ENCODE measurements at regions not wholly inside any gene's neighbourhood (a gene's known extent, or its start where the extent isn't known, plus 50 kb on each side); places are given as distances from the start of the nearest gene placed in this dataset.
"Not testable (repeated sequence)": the region's sequence is repeated elsewhere in the genome, so short reads cannot be mapped to it uniquely, and the experiment has no call there.

DNA sequence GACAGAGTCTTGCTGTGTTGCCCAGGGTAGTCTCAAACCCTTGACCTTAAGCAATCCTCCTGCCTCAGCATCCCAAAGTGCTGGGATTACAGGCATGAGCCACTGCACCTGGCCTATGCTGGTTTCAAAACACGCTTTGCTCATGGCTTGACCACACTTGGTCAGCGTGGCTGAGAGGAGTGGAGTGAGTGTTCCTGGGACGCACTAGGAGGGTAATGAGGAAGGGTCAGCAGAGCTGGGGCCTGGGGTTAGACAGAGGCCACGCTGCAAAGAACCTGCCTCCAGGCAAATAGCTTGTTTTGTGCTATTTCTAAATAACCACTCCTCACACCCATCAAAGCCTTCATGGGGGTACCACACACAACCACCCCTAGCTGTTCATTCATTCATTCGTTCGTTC is 77.9 kb upstream of the TOX2 start:
- DNase-seq: no peak

- no peak for DNase-seq
Observed at GRCh38 chr20:43835944-43836508, 78.6 kb upstream of the TOX2 start.

DNA sequence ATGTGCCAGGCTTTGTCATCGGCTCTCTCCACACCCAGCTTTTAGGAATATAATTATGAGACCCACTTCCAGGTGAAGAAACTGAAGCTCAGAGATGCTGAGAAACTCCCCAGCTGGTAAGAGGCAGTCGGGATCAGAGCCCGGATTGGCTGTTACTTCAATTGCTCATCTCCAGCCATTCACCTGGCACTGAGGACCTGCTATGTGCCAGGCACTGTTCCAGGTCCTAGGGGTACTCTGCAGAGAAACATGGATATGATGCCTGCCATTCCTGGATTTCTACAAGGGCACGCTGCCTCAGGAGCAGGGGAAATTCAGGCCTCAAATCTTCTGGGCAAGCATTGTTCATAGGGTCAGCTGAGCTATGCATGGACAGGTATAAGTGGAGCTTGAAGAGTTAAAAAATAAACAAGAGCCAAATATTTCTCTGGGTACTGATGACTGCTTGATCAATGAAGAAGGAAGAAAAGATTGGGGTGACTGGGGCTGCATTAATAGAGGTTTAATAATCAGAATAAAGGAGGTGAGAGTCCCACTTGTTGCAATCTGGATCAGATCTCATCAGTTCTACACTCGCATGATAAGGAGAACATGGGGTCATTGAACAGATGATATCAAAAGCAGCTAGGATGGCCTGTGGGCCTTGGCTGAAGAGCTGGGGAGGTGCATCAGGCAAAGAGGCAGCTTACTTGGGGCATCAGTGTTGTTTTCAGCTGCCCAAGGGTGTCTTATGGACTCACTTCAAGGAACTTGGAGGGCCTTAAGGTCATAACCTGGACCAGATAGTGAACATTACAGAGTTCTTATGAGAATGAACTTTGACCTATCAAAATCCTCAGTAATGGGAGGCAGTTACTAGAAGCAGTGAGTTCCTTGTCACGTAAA is 80.9 kb upstream of the TOX2 start:
- DNase-seq: no peak

- no peak for DNase-seq
Observed at GRCh38 chr20:43832961-43833360, 81.7 kb upstream of the TOX2 start.

GRCh38 chr20:43832096-43832816 is 82.4 kb upstream of the TOX2 start:
- no peak for DNase-seq

DNA sequence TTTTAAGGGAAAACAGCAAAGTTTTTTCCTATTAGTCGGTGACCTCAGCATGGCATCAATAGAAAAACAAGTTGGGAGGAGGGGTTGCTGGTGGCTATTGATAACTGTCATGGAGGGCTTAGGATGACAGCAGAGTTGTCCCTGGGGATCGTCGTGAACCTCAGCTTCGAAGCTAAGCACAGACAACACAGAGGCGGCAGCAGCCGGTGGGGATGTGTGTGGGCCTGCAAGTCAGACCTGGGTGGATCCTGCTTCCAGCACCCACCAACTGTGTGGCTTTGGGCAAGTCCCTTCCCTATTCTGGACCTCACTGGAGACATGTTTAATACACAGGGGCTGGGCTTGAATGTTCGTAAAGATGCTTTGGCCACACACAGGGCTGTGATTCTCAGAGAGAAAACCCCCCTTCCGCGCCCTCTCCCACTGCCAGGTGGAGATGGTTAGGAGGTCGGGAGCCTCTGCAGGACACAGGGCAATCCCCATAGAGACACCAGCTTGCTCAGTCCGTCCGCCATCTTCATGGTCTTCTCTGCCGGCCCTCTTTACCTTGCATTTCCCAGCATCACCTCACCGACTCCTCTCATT is 83.1 kb upstream of the TOX2 start:
- no peak for DNase-seq

- no peak for DNase-seq
Observed at GRCh38 chr20:43830883-43831282, 83.8 kb upstream of the TOX2 start.

GRCh38 chr20:43829951-43830690 is 84.5 kb upstream of the TOX2 start:
- DNase-seq: no peak

DNA sequence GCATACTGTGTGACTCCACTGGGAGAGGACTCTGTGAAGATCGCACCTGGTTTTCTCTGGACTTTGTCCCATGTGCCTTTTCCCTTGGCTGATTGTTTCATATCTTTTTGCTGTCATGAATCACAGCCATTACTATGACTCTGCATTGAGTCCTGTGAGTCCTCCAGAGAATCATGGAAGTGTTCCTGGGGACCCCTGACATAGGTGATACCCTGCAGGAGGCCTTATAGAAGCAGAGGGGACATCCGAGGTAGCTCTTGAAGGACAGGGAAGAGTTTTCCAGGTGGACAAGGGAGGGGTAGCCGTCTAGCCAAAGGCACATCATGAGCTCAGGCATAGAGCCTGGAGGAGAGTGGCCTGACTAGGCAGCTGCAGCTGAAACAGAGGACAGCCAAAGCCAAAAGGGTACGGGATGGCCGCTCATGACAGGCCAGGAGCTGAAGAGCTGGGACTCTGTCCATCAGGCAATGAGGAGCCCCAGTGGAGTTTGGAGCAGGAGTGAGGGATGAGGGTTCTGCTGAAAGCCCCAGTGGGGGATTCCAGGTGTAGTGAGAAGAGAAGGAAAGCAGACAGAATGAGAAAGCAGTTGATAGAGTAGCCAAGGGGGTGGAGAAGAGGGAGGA is 86.6 kb upstream of the TOX2 start:
- no peak for DNase-seq

DNA sequence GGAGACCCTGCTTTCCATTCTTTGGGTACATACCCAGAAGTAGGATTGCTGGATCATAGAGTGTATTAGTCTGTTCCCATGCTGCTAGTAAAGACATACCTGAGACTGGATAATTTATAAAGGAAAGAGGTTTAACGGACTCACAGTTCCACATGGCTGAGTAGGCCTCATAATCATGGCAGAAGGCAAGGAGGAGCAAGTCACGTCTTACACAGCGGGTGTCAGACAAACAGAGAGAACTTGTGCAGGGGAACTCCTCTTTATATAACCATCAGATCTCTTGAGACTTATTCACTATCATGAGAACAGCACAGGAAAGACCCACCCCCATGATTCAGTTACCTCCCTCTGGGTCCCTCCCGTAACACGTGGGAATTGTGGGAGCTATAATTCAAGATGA is 87.7 kb upstream of the TOX2 start:
- DNase-seq: not testable (repeated sequence)

GRCh38 chr20:43825581-43825980 is 89.1 kb upstream of the TOX2 start:
- no peak for DNase-seq

DNA sequence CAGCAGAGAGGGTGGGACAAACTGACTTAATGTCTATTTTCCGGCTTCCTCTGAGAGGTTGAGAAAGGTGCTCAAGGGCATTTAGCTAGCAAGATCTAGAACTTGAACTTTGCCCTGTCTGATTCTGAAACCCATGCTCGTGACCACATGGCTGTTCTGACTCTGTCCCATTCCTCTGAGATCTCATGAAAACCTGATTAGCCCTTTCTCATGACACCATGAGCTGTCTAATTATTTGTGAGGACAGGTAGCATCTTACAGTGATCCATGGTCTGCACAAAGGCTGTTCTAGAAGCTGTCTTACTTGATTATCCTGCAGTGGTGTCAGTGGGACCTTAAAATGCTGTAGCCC is 89.6 kb upstream of the TOX2 start:
- DNase-seq: peak; percentile 28

GRCh38 chr20:43824309-43825050 is 90.2 kb upstream of the TOX2 start:
- DNase-seq: no peak

DNA sequence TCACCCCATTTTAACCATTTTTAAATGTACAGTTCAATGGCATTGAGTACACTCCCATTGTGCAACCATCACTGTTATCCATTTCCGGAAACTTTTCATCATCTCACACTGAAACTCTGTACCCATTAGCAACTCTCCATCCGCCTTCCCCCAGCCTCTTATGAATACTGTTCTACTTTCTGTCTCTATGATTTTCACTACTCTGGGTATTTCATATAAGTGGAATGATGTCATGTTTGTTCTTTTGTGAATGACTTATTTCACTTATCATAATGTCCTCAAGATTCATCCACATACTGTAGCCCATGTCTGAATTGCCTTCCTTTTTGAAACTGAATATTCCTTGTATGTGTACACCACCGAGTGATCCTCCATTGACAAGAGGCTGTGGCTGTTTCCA is 92.9 kb upstream of the TOX2 start:
- DNase-seq: peak; percentile 66

GRCh38 chr20:43820731-43821330 is 93.8 kb upstream of the TOX2 start:
- no peak for DNase-seq

DNA sequence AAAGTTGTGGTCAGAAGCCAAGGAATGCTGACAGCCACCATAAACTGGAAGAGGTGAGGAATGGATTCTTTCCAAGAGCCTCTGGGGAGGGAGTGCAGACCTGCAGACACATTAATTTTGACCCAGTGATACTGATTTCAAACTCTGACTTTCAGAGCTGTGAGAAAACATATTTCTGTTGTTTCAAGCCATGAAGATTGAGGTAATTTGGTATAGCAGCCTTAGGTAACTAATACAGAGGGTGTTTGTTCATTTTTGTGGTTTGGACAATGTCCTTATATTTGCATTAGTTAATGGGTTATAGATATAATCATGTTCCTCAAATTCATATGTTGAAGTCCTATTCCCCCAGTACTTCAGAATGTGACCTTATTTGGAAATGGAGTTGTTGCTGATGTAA is 85.4 kb upstream of the GTSF1L start:
- no peak for DNase-seq

- DNase-seq: no peak
Observed at GRCh38 chr20:43809206-43809819, 82.5 kb upstream of the GTSF1L start.

DNA sequence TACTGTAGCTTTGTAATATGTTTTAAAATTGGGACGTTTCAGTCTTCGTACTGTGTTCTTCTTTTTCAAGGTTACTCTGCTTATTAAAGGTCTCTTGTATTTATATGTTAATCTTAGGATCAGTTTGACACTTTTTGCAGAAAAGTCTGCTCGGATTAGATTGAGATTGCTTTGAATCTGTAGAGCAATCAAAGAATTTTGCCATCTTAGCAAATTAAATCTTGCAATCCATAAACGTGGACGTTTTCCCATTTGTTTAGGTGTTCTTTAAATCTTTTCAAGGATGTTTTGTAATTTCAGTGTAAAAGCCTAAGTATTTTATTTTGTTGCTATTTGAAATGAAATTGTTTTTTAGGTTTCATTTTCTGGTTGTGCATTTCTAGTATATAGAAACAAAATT is 78.0 kb upstream of the GTSF1L start:
- DNase-seq: no peak

DNA sequence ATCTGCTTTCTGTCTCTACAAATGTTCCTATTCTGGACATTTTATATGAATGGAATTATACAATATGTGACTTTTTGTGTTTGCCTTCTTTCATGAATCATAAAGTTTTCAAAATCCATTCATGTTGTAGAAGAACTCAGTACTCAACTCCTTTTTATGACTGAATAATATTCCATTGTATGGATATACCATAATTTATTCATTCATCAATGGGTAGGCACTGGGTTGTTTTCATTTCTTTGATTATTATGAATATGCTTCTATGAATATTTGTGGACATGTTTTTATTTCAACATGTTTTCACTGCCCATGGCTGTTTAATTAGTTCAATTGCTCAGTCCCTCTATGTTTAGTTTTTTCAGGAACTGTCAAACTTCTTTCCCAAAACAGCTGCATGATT is 76.5 kb upstream of the GTSF1L start:
- DNase-seq: no peak

DNA sequence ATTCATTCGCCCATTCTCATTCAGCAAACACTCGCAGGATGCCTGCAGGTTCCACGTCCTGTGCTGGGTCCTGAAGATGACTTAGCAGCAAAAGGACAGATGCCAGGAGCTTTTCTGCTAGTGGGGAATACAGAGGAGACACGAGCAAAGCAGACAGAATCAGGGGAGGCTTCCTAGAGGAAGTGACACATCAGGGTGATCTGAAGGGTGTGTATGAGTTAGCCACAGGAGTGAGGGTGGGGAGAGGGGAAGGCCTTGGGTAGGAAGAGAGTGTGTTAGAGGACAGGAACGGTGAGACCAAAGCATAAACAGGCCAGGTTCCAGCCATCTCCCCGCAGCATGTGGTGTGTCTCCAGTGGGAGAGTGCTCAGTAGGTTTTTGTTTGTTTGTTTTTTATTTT is 73.4 kb upstream of the GTSF1L start:
- DNase-seq: peak; percentile 23

GRCh38 chr20:43799741-43800140 is 72.9 kb upstream of the GTSF1L start:
- no peak for DNase-seq
